GM23338 (cell line): ENCODE measurements at regions not wholly inside any gene's neighbourhood (a gene's known extent, or its start where the extent isn't known, plus 50 kb on each side); places are given as distances from the start of the nearest gene placed in this dataset.

Source experiments
- ATAC-seq: fragments of 200-7000 bp; cut with Tn5 transposase; 3 replicates; pipeline ENCODE4 v1.9.1; 2020
- DNase-seq: peaks from one replicate; pipeline ENCODE4 v3.0.0-alpha.2; 2015; ENCODE audit warnings: low spot score
- H2AFZ ChIP-seq: fragments of 200-600 bp; sonication (generic); 2 replicates; pipeline ENCODE4 v1.8.0; 2016; ENCODE audit warnings: antibody characterized with exemption, mild to moderate bottlenecking, moderate library complexity
- H3F3A ChIP-seq: fragments of 200-600 bp; sonication (generic); replicated peaks from 2 replicates; pipeline ENCODE4 v1.8.0; 2017; ENCODE audit warnings: antibody characterized with exemption, mixed run types, low read depth
- H3K27ac ChIP-seq: fragments of 200-600 bp; sonication (generic); 2 replicates; pipeline ENCODE4 v1.6.1; 2016; ENCODE audit warnings: low read depth
- H3K27me3 ChIP-seq: fragments of 200-600 bp; sonication (generic); 2 replicates; pipeline ENCODE4 v1.8.0; 2016; ENCODE audit warnings: mild to moderate bottlenecking, mixed run types, moderate library complexity; ENCODE audit not compliant: insufficient read depth
- H3K36me3 ChIP-seq: fragments of 200-600 bp; sonication (generic); 2 replicates; pipeline ENCODE4 v1.8.0; 2016; ENCODE audit warnings: mild to moderate bottlenecking; ENCODE audit not compliant: insufficient read depth
- H3K4me1 ChIP-seq: fragments of 200-600 bp; sonication (generic); 2 replicates; pipeline ENCODE4 v1.8.0; 2016; ENCODE audit warnings: mild to moderate bottlenecking, moderate library complexity; ENCODE audit not compliant: insufficient read depth
- H3K4me2 ChIP-seq: fragments of 200-600 bp; sonication (generic); 2 replicates; pipeline ENCODE4 v1.7.1; 2017; ENCODE audit warnings: mixed run types
- H3K4me3 ChIP-seq: fragments of 200-600 bp; sonication (generic); 2 replicates; pipeline ENCODE4 v1.6.1; 2016; ENCODE audit warnings: mixed run types
- H3K79me2 ChIP-seq: fragments of 200-600 bp; sonication (generic); replicated peaks from 2 replicates; pipeline ENCODE4 v1.8.0; 2017; ENCODE audit warnings: mild to moderate bottlenecking; ENCODE audit not compliant: insufficient read depth
- H3K9me2 ChIP-seq: fragments of 200-600 bp; sonication (generic); 2 replicates; pipeline ENCODE4 v1.8.0; 2017; ENCODE audit not compliant: insufficient read depth
- H4K20me1 ChIP-seq: fragments of 200-600 bp; sonication (generic); replicated peaks from 2 replicates; pipeline ENCODE4 v1.8.0; 2017; ENCODE audit warnings: mild to moderate bottlenecking; ENCODE audit not compliant: insufficient read depth
- H3K27ac Mint-ChIP-seq: 2 replicates; pipeline ENCODE4 v1.8.0; 2020; ENCODE audit warnings: inconsistent platforms, mild to moderate bottlenecking, moderate library complexity, mixed read lengths
- H3K27me3 Mint-ChIP-seq: 3 replicates; pipeline ENCODE4 v1.8.0; 2022; ENCODE audit warnings: low read depth, mild to moderate bottlenecking, moderate library complexity, mixed read lengths, inconsistent platforms; ENCODE audit not compliant: insufficient read depth, poor library complexity
- H3K36me3 Mint-ChIP-seq: 3 replicates; pipeline ENCODE4 v1.8.0; 2021; ENCODE audit warnings: low read depth, mild to moderate bottlenecking, inconsistent platforms, moderate library complexity, mixed read lengths
- H3K4me1 Mint-ChIP-seq: 3 replicates; pipeline ENCODE4 v1.8.0; 2020; ENCODE audit warnings: mild to moderate bottlenecking, inconsistent platforms, mixed read lengths
- H3K4me3 Mint-ChIP-seq: 3 replicates; pipeline ENCODE4 v1.8.0; 2021; ENCODE audit warnings: moderate library complexity, mild to moderate bottlenecking, inconsistent platforms, mixed read lengths
- H3K9me3 Mint-ChIP-seq: 3 replicates; pipeline ENCODE4 v1.8.0; 2020; ENCODE audit warnings: moderate library complexity, mild to moderate bottlenecking, inconsistent platforms, mixed read lengths
- CREB1 ChIP-seq: fragments of 250-450 bp; sonication (Bioruptor Pico); IDR thresholded peaks from 2 replicates; pipeline ENCODE4 v1.5.0; 2020; ENCODE audit warnings: low read depth, mild to moderate bottlenecking, moderate library complexity
- CTCF ChIP-seq, 2 experiments: fragments of 200-600 bp in 1 of 2; sonication (generic) in 1 of 2; conservative IDR thresholded peaks; 2 replicates each; pipeline versions ENCODE4 v1.5.1 to v1.6.1; 2016 to 2017; ENCODE audit warnings: antibody characterized with exemption in 2 of 2, low read depth in 2 of 2, mild to moderate bottlenecking in 2 of 2, moderate library complexity in 1 of 2
- EZH2 ChIP-seq: fragments of 200-600 bp; sonication (generic); IDR thresholded peaks from one replicate; pipeline ENCODE4 v1.8.0; 2017; ENCODE audit warnings: antibody characterized with exemption, mild to moderate bottlenecking, low read depth; ENCODE audit not compliant: unreplicated experiment
- EZH2phosphoT487 ChIP-seq: fragments of 200-600 bp; sonication (generic); IDR thresholded peaks from one replicate; pipeline ENCODE4 v1.8.1; 2018; ENCODE audit warnings: antibody characterized with exemption; ENCODE audit not compliant: unreplicated experiment
- JUNB ChIP-seq: IDR thresholded peaks from one replicate; pipeline ENCODE4 v1.6.1; 2016; ENCODE audit warnings: antibody characterized with exemption; ENCODE audit not compliant: unreplicated experiment
- NANOG ChIP-seq: IDR thresholded peaks from 2 replicates; pipeline ENCODE4 v1.6.1; 2016; ENCODE audit warnings: antibody characterized with exemption, borderline replicate concordance
- REST ChIP-seq: IDR thresholded peaks from one replicate; pipeline ENCODE4 v1.6.1; 2018; ENCODE audit warnings: antibody characterized with exemption; ENCODE audit not compliant: unreplicated experiment
- ZNF331 ChIP-seq: fragments of 250-450 bp; sonication (Bioruptor Pico); IDR thresholded peaks from 2 replicates; pipeline ENCODE4 v1.5.0; 2020; ENCODE audit warnings: low read depth, mild to moderate bottlenecking, moderate library complexity
- ZNF462 ChIP-seq: fragments of 250-450 bp; sonication (Bioruptor Pico); IDR thresholded peaks from 2 replicates; pipeline ENCODE4 v1.5.0; 2020; ENCODE audit warnings: mild to moderate bottlenecking, moderate library complexity

- Mint-ChIP-seq H3K4me3 (no peak overlapping the region), H3K4me1 (no peaks in the 10 kb centered on the region), H3K36me3 (no peaks in the 10 kb centered on the region), H3K27ac (no peak overlapping the region), H3K9me3 (no peaks in the 10 kb centered on the region), H3K27me3 (no peaks in the 10 kb centered on the region)
- no peak overlapping the region for H3K4me2 ChIP-seq
- H3K9me2 ChIP-seq = no peaks in the 10 kb centered on the region
- no peak for DNase-seq
- no peak for ATAC-seq
- H3K4me1 ChIP-seq = no peaks in the 10 kb centered on the region
- TF ChIP-seq CREB1 (CRISPR knock-in tag) (no peak), CTCF (conservative IDR thresholded peaks at IDR 0.05; ENCODE audit: low read depth in 2 of 2) (no peak), EZH2phosphoT487 (no peak), JUNB (no peak), EZH2 (no peak), REST (no peak), NANOG (no peak), ZNF331 (no peak), ZNF462 (no peak)
- no peaks in the 10 kb centered on the region for H3F3A ChIP-seq
- H3K27ac ChIP-seq = no peak overlapping the region
- no peaks in the 10 kb centered on the region for H3K27me3 ChIP-seq
- no peaks in the 10 kb centered on the region for H3K36me3 ChIP-seq
- H3K4me3 ChIP-seq = no peak overlapping the region
- H3K79me2 ChIP-seq = no peaks in the 10 kb centered on the region
- H4K20me1 ChIP-seq = no peaks in the 10 kb centered on the region
- no peak overlapping the region for H2AFZ ChIP-seq
Observed at GRCh38 chr4:33427676-33428075, 2707.5 kb downstream of the PCDH7 start.
